HG02759 (cell line): ENCODE measurements at regions not wholly inside any gene's neighbourhood (a gene's known extent, or its start where the extent isn't known, plus 50 kb on each side); places are given as distances from the start of the nearest gene placed in this dataset.
"Not testable (repeated sequence)": the region's sequence is repeated elsewhere in the genome, so short reads cannot be mapped to it uniquely, and the experiment has no call there.

Experiments
- ATAC-seq: cut with Tn5 transposase; IDR thresholded peaks from one replicate; pipeline ENCODE4 v1.9.1; 2021; ENCODE audit warnings: mild to moderate bottlenecking, moderate library complexity; ENCODE audit not compliant: unreplicated experiment

- ATAC-seq: no peak
Measured at GRCh38 chr15:26280281-26280680, 417.2 kb upstream of the ATP10A start.

- no peak for ATAC-seq
Measured at GRCh38 chr15:26261966-26262365, 398.8 kb upstream of the ATP10A start.

GRCh38 chr15:26261413-26261812 lies 398.3 kb upstream of the ATP10A start:
- ATAC-seq: no peak

GRCh38 chr15:26260517-26261133 lies 397.5 kb upstream of the ATP10A start:
- ATAC-seq: no peak

GRCh38 chr15:26259581-26259980 lies 396.5 kb upstream of the ATP10A start:
- no peak for ATAC-seq

- ATAC-seq: not testable (repeated sequence)
Measured at GRCh38 chr15:26244782-26245181, 381.7 kb upstream of the ATP10A start.

GRCh38 chr15:26243382-26243781 lies 380.3 kb upstream of the ATP10A start:
- no peak for ATAC-seq

GRCh38 chr15:26242565-26243071 lies 379.5 kb upstream of the ATP10A start:
- no peak for ATAC-seq

- ATAC-seq: no peak
Measured at GRCh38 chr15:26235864-26236263, 372.7 kb upstream of the ATP10A start.

GRCh38 chr15:26234976-26235767 lies 372.0 kb upstream of the ATP10A start:
- no peak for ATAC-seq

GRCh38 chr15:26232691-26233090 lies 369.6 kb upstream of the ATP10A start:
- ATAC-seq: no peak

- no peak for ATAC-seq
Measured at GRCh38 chr15:26231096-26231495, 368.0 kb upstream of the ATP10A start.

- no peak for ATAC-seq
Measured at GRCh38 chr15:26224266-26224665, 361.1 kb upstream of the ATP10A start.

GRCh38 chr15:26223720-26224119 lies 360.6 kb upstream of the ATP10A start:
- ATAC-seq: no peak

- ATAC-seq: no peak
Measured at GRCh38 chr15:26222781-26223180, 359.7 kb upstream of the ATP10A start.

GRCh38 chr15:26217043-26217442 lies 353.9 kb upstream of the ATP10A start:
- not testable (repeated sequence) for ATAC-seq

- no peak for ATAC-seq
Measured at GRCh38 chr15:26214290-26214689, 351.2 kb upstream of the ATP10A start.

- no peak for ATAC-seq
Measured at GRCh38 chr15:26213427-26213826, 350.3 kb upstream of the ATP10A start.

- no peak for ATAC-seq
Measured at GRCh38 chr15:26212109-26212508, 349.0 kb upstream of the ATP10A start.

- no peak for ATAC-seq
Measured at GRCh38 chr15:26210980-26211379, 347.9 kb upstream of the ATP10A start.

- ATAC-seq: no peak
Measured at GRCh38 chr15:26201177-26201858, 338.2 kb upstream of the ATP10A start.

GRCh38 chr15:26200427-26200826 lies 337.3 kb upstream of the ATP10A start:
- ATAC-seq: no peak
